T47D (cell line): ENCODE measurements at regions not wholly inside any gene's neighbourhood (a gene's known extent, or its start where the extent isn't known, plus 50 kb on each side); places are given as distances from the start of the nearest gene placed in this dataset.

Source experiments
- DNase-seq, 2 experiments: peaks; one replicate each; pipeline versions ENCODE4 v3.0.0 to v3.0.0-alpha.2; 2011 to 2012; ENCODE audit warnings: low read depth in 1 of 2, low spot score in 1 of 2
- JUND ChIP-seq: IDR thresholded peaks from 2 replicates; pipeline ENCODE4 v1.6.1; 2012; ENCODE audit warnings: low read depth
- in situ Hi-C: cut with HindIII; loops from 2 replicates; pipeline ENCODE4 v1.10.0; 2016; ENCODE audit warnings: low sequenced_read_pairs, low pct_unique_long_range_greater_than_20kb

DNA sequence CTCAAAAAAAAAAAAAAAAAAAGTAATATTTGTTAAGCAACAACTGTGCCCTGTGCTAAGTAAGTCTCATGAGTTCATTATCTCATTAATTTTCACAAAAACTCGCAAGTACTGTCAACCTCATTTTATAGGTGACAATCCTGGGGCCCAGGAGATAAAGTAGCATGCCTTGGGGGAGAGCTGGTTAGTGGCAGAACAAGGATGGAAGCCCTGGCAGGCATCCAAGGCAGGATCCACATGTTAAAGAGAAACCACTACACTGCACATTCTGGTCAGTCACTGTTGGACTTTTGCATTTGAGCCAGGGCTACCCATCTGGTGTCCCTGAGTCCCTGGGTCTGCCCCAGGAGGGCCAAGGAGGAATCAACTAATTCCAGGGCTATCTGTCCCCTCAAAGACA, 54.6 kb downstream of the ZFP36L2 start:
- in situ Hi-C loops: no loop called here
- TF ChIP-seq JUND: no peak
- DNase-seq: peak in 1 of 2 experiments; percentile 12

DNA sequence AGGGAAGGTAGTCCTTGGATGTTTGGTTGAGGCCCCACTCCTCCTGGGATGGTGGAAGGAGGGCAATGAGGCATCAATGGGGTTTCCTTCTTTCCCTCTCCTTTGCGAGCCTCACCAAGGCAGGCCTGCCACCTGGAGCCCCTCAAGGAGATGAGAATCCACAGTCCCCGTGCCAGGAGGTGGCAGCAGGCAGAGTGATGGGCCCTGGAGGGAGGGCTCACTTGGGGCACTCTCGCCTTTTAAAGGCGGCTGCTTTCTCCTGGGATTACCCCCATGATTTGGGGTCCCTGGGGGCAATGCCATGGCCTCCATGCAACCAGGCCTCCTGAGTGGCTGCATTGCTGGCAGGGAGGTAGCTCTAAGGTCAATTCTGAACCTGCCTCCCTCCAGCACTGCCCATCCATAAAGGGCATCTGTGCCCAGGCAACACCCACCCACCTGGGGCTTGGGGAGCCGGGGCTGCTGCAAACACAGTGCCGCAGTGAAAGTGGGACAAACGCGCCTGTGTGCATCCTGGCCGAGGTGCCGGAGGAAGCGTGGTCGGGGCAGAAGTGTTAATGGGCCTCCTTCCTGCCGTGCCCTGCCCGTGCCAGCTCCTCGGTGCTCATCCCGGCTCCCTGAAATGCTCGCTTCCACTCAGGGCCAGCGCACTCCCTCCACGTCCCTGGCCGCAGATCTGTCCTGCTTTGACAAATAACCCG, 55.9 kb downstream of the ZFP36L2 start:
- in situ Hi-C loops: no loop called here
- DNase-seq: no peak
- no peak for TF ChIP-seq JUND

GRCh38 chr2:43169987-43170386, 56.4 kb downstream of the ZFP36L2 start:
- TF ChIP-seq JUND: no peak
- in situ Hi-C loops: no loop called here
- DNase-seq: peak in 1 of 2 experiments; percentile 21

GRCh38 chr2:43169099-43169945, 57.1 kb downstream of the ZFP36L2 start:
- in situ Hi-C loops: no loop called here
- DNase-seq: no peak
- TF ChIP-seq JUND: no peak

DNA sequence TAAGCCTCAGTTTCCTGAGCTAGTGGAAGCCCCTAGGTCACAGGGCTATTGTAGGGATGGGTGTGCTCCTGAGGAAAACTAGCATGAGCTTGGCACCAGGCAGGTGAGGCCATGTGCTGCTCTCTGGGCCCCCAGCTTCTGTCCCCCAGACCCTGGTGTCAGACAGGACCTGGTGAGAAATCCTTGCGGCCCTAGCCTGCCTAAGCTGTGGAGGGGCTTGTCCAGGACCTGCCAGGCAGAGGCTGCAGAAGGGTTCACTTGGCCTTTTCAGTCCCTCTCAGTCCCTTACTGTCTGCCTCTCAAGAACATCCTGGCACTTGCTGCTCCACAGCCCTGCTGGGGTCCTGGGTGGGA, 58.4 kb downstream of the ZFP36L2 start:
- in situ Hi-C loops: no loop called here
- TF ChIP-seq JUND: no peak
- DNase-seq: no peak

- no peak for TF ChIP-seq JUND
- in situ Hi-C loops: no loop called here
- DNase-seq: no peak
Measured at GRCh38 chr2:43165378-43166069, 60.9 kb downstream of the ZFP36L2 start.

- in situ Hi-C loops: no loop called here
- no peak for DNase-seq
- TF ChIP-seq JUND: no peak
Measured at GRCh38 chr2:43164686-43165085, 61.7 kb downstream of the ZFP36L2 start.

DNA sequence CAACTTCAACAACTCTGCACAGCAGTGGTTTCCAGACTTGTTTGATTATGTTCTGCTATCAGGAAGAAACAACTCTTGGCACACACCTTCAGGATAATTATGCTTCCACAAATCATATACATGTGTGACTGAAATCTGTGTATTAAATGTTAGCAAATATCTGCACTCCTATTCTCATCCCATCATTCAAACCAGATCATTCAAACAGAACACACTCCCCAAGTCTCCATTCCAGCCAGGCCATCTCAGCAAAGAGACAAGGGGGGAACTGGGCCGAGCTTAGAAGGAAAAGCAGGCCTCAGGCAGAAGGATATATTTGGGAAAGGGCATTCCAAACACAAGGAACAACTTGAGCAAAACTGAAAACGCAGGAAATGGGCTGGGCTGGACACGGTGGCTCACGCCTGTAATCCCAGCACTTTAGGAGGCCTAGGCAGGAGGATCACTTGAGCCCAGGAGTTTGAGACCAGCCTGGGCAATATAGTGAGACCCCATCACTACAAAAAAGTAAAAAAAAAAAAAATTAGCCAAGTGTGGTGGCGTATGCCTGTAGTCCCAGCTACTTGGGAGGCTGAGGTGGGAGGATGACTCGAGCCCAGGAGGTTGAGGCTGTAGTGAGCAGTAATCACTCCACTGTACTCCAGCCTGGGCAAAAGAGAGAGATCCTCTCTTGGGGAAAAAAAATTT, 62.7 kb downstream of the ZFP36L2 start:
- in situ Hi-C loops: no loop called here
- TF ChIP-seq JUND: no peak
- no peak for DNase-seq

GRCh38 chr2:43162511-43162776, 64.0 kb downstream of the ZFP36L2 start:
- in situ Hi-C loops: no loop called here
- no peak for DNase-seq
- TF ChIP-seq JUND: no peak

DNA sequence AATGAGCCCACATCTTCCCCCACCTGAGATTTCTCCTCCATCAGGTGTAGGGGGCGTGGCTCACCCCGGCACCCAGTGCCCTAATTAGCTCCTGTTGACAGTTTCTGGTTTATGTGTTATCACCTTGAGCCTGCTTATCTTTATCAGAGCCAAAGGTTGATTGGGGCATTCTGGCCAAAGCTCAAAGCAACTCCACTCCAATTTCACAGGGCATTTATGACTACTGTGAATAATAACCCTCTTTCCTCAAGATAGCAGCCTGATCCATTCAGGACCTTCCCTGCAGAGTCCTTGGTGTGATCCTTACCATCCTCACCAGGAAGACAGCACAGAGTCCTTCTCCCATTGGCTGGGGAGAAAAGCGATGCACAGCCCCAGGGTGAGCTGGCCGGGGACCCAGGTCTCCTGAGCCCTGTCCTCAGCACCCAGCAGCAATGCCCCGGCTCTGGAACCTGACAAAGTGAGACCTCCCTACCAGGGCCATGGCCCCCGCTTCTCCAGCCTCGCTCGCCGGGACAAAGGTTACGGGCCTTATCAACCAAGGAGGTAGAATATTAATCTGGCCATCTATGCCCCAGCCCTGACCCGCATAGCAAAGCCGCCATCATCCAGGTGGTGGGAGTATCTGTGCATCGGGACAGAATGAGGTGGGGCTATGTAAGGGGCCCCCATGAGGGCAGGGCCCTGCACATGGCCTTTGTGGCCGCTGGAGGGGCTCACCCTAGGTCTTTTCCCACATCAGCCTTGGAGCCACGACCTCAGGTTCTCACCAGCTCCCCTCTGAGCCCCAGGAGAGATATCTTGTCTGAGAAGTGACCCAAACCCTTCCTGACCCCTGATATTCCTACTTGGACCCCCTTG, 64.5 kb downstream of the ZFP36L2 start:
- TF ChIP-seq JUND: no peak
- in situ Hi-C loops: no loop called here
- DNase-seq: no peak

- no peak for TF ChIP-seq JUND
- in situ Hi-C loops: no loop called here
- no peak for DNase-seq
Measured at GRCh38 chr2:43160778-43161177, 65.6 kb downstream of the ZFP36L2 start.

- no peak for DNase-seq
- no peak for TF ChIP-seq JUND
- in situ Hi-C loops: no loop called here
Measured at GRCh38 chr2:43159797-43160196, 66.6 kb downstream of the ZFP36L2 start.
